ENCODE measurements at regions not wholly inside any gene's neighbourhood (a gene's known extent, or its start where the extent isn't known, plus 50 kb on each side); places are given as distances from the start of the nearest gene placed in this dataset.

DNA sequence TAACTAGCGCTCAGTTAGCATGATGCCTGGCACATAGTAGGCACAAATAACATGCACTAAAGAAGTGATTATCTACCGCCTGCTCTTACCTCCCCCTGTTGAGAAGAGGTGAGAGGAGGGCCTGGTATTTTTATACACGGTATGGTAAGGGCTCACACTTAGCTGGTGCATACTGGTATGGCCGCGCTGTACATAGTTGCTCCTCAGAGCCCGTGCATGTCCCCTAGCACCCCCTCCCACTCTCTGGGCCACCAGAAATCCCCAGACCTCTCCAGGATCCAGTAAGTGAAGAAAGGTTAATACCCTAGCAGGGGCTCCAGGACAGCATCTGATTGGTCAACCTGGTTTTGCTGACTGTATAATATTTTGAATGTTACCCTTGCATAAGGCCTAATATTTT lies 121.4 kb downstream of the RAB11FIP2 start (continued):
- TF ChIP-seq GABPA (IDR thresholded peaks at IDR 0.05; ENCODE audit: borderline replicate concordance, insufficient read depth, low read length) = no peak
- TF ChIP-seq BACH1 (IDR thresholded peaks at IDR 0.05; ENCODE audit: low read length) = no peak

Data from H1 (cell line).